A549 (cell line): ENCODE measurements at regions not wholly inside any gene's neighbourhood (a gene's known extent, or its start where the extent isn't known, plus 50 kb on each side); places are given as distances from the start of the nearest gene placed in this dataset.

Experiments
- ATAC-seq, 2 experiments: fragments of 200-7000 bp in 1 of 2; fragments of >200 bp in 1 of 2; cut with Nextera tagmentation in 1 of 2; cut with Tn5 transposase in 1 of 2; 3 replicates each; pipeline versions ENCODE4 v1.8.0 to v1.9.1; 2018 to 2020; ENCODE audit warnings: mild to moderate bottlenecking in 1 of 2, moderate library complexity in 1 of 2
- CTCF ChIA-PET: fragments of 300-600 bp; sonication (Branson Sonifier 250); formaldehyde crosslinking; extraction: SDS; loops from one replicate; lab custom pipeline; 2021; ENCODE audit warnings: antibody characterized with exemption, inconsistent platforms; lab: Yijun Ruan, JAX
- POLR2A ChIA-PET: fragments of 350-600 bp; formaldehyde crosslinking; extraction: SDS; loops from one replicate; lab custom pipeline; 2021; ENCODE audit warnings: antibody characterized with exemption, inconsistent platforms; lab: Yijun Ruan, JAX
- DNase-seq, 2 experiments: peaks; one replicate each; pipeline versions ENCODE4 v3.0.0 to v3.0.0-alpha.2; 2011 to 2016; ENCODE audit warnings: low read depth in 1 of 2, low spot score in 1 of 2
- FAIRE-seq: peaks from 2 replicates; lab custom pipeline; 2011; peaks lifted over from hg19 to GRCh38; lab: Jason Lieb, UNC
- H3K27ac ChIP-seq, 2 experiments: fragments of >200 bp; sonication (Bioruptor Twin); formaldehyde crosslinking; 3 replicates each; pipeline ENCODE4 v1.5.1; 2016 to 2017
- H3K4me1 ChIP-seq: fragments of >200 bp; sonication (Bioruptor Twin); formaldehyde crosslinking; 3 replicates; pipeline ENCODE4 v1.6.1; 2016
- H3K4me2 ChIP-seq: fragments of >200 bp; sonication (Bioruptor Twin); formaldehyde crosslinking; 3 replicates; pipeline ENCODE4 v1.6.1; 2016
- H3K4me3 ChIP-seq: fragments of >200 bp; sonication (Bioruptor Twin); formaldehyde crosslinking; 3 replicates; pipeline ENCODE4 v1.5.1; 2016
- H3K9me3 ChIP-seq: fragments of >200 bp; sonication (Bioruptor Twin); formaldehyde crosslinking; 3 replicates; pipeline ENCODE4 v1.6.1; 2016
- CBX8 ChIP-seq: fragments of 200-600 bp; sonication (generic); IDR thresholded peaks from 2 replicates; pipeline ENCODE4 v1.6.1; 2016
- CEBPB ChIP-seq, 2 experiments: fragments of >200 bp in 1 of 2; sonication (Bioruptor Twin) in 1 of 2; formaldehyde crosslinking in 1 of 2; IDR thresholded peaks; 2 replicates each; pipeline ENCODE4 v1.6.1; 2012 to 2016
- E2F6 ChIP-seq: IDR thresholded peaks from 2 replicates; pipeline ENCODE4 v1.6.1; 2012; ENCODE audit warnings: low read depth, borderline replicate concordance
- EHF ChIP-seq: fragments of 250-450 bp; sonication (Bioruptor Pico); IDR thresholded peaks from 2 replicates; pipeline ENCODE4 v1.5.0; 2020; ENCODE audit warnings: mild to moderate bottlenecking
- EP300 ChIP-seq, 2 experiments: fragments of >200 bp; sonication (Bioruptor Twin); formaldehyde crosslinking; IDR thresholded peaks; 2 replicates in 1 of 2; 3 replicates in 1 of 2; pipeline ENCODE4 v1.6.1; 2016 to 2017
- FOSB ChIP-seq: fragments of 250-450 bp; sonication (Bioruptor Pico); IDR thresholded peaks from 2 replicates; pipeline ENCODE4 v1.5.0; 2020; ENCODE audit warnings: mild to moderate bottlenecking, moderate library complexity
- GATA3 ChIP-seq: IDR thresholded peaks from 2 replicates; pipeline ENCODE4 v1.6.1; 2012; ENCODE audit warnings: borderline replicate concordance
- HDAC2 ChIP-seq: fragments of 200-600 bp; sonication (generic); IDR thresholded peaks from 2 replicates; pipeline ENCODE4 v1.6.1; 2016
- HES2 ChIP-seq: fragments of >200 bp; sonication (Bioruptor Twin); formaldehyde crosslinking; IDR thresholded peaks from 2 replicates; pipeline ENCODE4 v1.6.1; 2016
- HEYL ChIP-seq: fragments of 250-450 bp; sonication (Bioruptor Pico); IDR thresholded peaks from 2 replicates; pipeline ENCODE4 v1.8.0; 2021; ENCODE audit warnings: mild to moderate bottlenecking, moderate library complexity
- HOXB5 ChIP-seq: fragments of 250-450 bp; sonication (Bioruptor Pico); IDR thresholded peaks from 2 replicates; pipeline ENCODE4 v1.5.0; 2020; ENCODE audit warnings: mild to moderate bottlenecking, moderate library complexity
- JUNB ChIP-seq: fragments of >200 bp; sonication (Bioruptor Twin); formaldehyde crosslinking; IDR thresholded peaks from 2 replicates; pipeline ENCODE4 v1.6.1; 2016
- MAFK ChIP-seq: fragments of 450-650 bp; IDR thresholded peaks from 2 replicates; pipeline ENCODE4 v1.6.1; 2014; ENCODE audit not compliant: partially characterized antibody
- NFE2L2 ChIP-seq: fragments of 150-350 bp; conservative IDR thresholded peaks from 2 replicates; pipeline ENCODE4 v1.6.1; 2014; ENCODE audit warnings: low read length
- NPAS2 ChIP-seq: fragments of 250-450 bp; sonication (Bioruptor Pico); IDR thresholded peaks from 2 replicates; pipeline ENCODE4 v1.8.0; 2022; ENCODE audit warnings: mild to moderate bottlenecking, moderate library complexity, borderline replicate concordance
- PHF8 ChIP-seq: fragments of 200-600 bp; sonication (generic); IDR thresholded peaks from 2 replicates; pipeline ENCODE4 v1.6.1; 2016; ENCODE audit warnings: low read depth, mild to moderate bottlenecking, antibody characterized with exemption, moderate library complexity, borderline replicate concordance
- POLR2AphosphoS2 ChIP-seq: conservative IDR thresholded peaks from 2 replicates; pipeline ENCODE4 v1.6.1; 2012; ENCODE audit warnings: low read length, improper control_type of control experiment, inconsistent platforms
- RARB ChIP-seq: fragments of 250-450 bp; sonication (Bioruptor Pico); IDR thresholded peaks from 2 replicates; pipeline ENCODE4 v1.8.0; 2021; ENCODE audit warnings: mild to moderate bottlenecking, moderate library complexity
- RFX5 ChIP-seq: fragments of 450-650 bp; IDR thresholded peaks from 2 replicates; pipeline ENCODE4 v1.7.1; 2014; ENCODE audit warnings: antibody characterized with exemption, mild to moderate bottlenecking, moderate library complexity
- RNF2 ChIP-seq: fragments of 200-600 bp; sonication (generic); IDR thresholded peaks from 2 replicates; pipeline ENCODE4 v1.6.1; 2016; ENCODE audit warnings: low read depth, mild to moderate bottlenecking, antibody characterized with exemption, moderate library complexity, borderline replicate concordance
- SMC3 ChIP-seq: fragments of >200 bp; sonication (Bioruptor Twin); formaldehyde crosslinking; IDR thresholded peaks from 3 replicates; pipeline ENCODE4 v1.6.1; 2018; ENCODE audit warnings: inconsistent platforms
- TP53 ChIP-seq: fragments of 250-450 bp; sonication (Bioruptor Pico); IDR thresholded peaks from 2 replicates; pipeline ENCODE4 v1.5.0; 2021; ENCODE audit warnings: mild to moderate bottlenecking, moderate library complexity
- ZC3H11A ChIP-seq: fragments of 450-650 bp; IDR thresholded peaks from 2 replicates; pipeline ENCODE4 v1.6.1; 2014; ENCODE audit warnings: antibody characterized with exemption, mild to moderate bottlenecking
- ZFP36 ChIP-seq: fragments of 450-650 bp; IDR thresholded peaks from 2 replicates; pipeline ENCODE4 v1.6.1; 2014; ENCODE audit warnings: borderline replicate concordance; ENCODE audit not compliant: partially characterized antibody
- ZNF302 ChIP-seq: fragments of 250-450 bp; sonication (Bioruptor Pico); IDR thresholded peaks from 2 replicates; pipeline ENCODE4 v1.9.0; 2021; ENCODE audit warnings: inconsistent platforms, mild to moderate bottlenecking, moderate library complexity
- ZSCAN20 ChIP-seq: fragments of 250-450 bp; sonication (Bioruptor Pico); IDR thresholded peaks from 2 replicates; pipeline ENCODE4 v1.8.0; 2022; ENCODE audit warnings: mild to moderate bottlenecking, moderate library complexity
- WGBS: methylation state at CpG from one replicate; pipeline ENCODE4 v1.1.6; 2017; ENCODE audit errors: missing lambda C conversion rate; 5-methylcytosine and 5-hydroxymethylcytosine counted together
- TF ChIP-seq, protein P1 (sequence below): fragments of >200 bp; sonication (Bioruptor Twin); formaldehyde crosslinking; IDR thresholded peaks from 3 replicates; pipeline ENCODE4 v1.5.1; 2016
- TF ChIP-seq, protein P2 (sequence below): fragments of 150-350 bp; IDR thresholded peaks from 2 replicates; pipeline ENCODE4 v1.6.1; 2014; ENCODE audit warnings: low read depth, mild to moderate bottlenecking, low read length

- H3K4me3 ChIP-seq = no peak overlapping the region
- DNase-seq (no peak), ATAC-seq (no peak), FAIRE-seq (no peak)
- no peak overlapping the region for H3K4me2 ChIP-seq
- H3K4me1 ChIP-seq = no peaks in the 10 kb centered on the region
- 50% methylated on average over 4 of the region's 4 CpGs for WGBS
- ChIA-PET CTCF (no interaction called here), POLR2A (no interaction called here)
- H3K27ac ChIP-seq = no peak overlapping the region
- no peaks in the 10 kb centered on the region for H3K9me3 ChIP-seq
- TF ChIP-seq ZNF302 (CRISPR knock-in tag) (no peak), TP53 (no peak), HEYL (CRISPR knock-in tag) (no peak), ZFP36 (no peak), ZC3H11A (no peak), RARB (CRISPR knock-in tag) (no peak), CBX8 (no peak), EHF (CRISPR knock-in tag) (no peak), RNF2 (no peak), RFX5 (no peak), CEBPB (IDR thresholded peaks at IDR 0.05) (no peak), POLR2AphosphoS2 (no peak)
- TF ChIP-seq, protein P1, sequence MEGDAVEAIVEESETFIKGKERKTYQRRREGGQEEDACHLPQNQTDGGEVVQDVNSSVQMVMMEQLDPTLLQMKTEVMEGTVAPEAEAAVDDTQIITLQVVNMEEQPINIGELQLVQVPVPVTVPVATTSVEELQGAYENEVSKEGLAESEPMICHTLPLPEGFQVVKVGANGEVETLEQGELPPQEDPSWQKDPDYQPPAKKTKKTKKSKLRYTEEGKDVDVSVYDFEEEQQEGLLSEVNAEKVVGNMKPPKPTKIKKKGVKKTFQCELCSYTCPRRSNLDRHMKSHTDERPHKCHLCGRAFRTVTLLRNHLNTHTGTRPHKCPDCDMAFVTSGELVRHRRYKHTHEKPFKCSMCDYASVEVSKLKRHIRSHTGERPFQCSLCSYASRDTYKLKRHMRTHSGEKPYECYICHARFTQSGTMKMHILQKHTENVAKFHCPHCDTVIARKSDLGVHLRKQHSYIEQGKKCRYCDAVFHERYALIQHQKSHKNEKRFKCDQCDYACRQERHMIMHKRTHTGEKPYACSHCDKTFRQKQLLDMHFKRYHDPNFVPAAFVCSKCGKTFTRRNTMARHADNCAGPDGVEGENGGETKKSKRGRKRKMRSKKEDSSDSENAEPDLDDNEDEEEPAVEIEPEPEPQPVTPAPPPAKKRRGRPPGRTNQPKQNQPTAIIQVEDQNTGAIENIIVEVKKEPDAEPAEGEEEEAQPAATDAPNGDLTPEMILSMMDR = no peak
Measured at GRCh38 chr21:38623552-38623951, 125.3 kb upstream of the ERG start.

DNA sequence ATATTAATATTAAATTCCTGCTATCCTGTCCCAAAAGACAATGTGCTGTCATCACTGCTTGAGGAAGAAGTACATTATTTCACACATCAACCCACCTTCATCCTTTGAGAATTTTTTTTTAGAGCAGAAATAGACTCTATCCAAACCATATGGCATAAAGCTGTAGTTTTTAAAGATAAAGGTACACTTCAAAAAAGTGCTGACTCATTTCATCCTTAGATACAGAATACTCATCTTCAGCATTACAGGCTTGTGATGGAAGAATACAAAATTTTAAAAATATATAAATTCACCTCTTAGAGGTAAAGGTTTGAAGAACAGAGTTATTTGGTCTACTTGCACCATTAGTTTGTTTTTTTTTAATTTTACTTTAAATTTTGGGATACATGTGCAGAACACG lies 126.7 kb upstream of the ERG start:
- CTCF ChIA-PET = no interaction called here
- Histone ChIP-seq H3K4me2 (no peak overlapping the region), H3K4me1 (no peaks in the 10 kb centered on the region), H3K27ac (no peak overlapping the region)
- no peak for ATAC-seq
- TF ChIP-seq MAFK = peak; percentile 70
- TF ChIP-seq NFE2L2 = 0 out of 2 replicates have a peak, but pooled peaks have one; percentile 34
- no peak for TF ChIP-seq JUNB
- TF ChIP-seq, all 56 proteins: peak for 2
- WGBS = 100% methylated on average over 1 of the region's 1 CpG
- DNase-seq = no peak
- Histone ChIP-seq H3K9me3 (no peaks in the 10 kb centered on the region), H3K4me3 (no peak overlapping the region)
- FAIRE-seq = no peak
- POLR2A ChIA-PET = no interaction called here

DNA sequence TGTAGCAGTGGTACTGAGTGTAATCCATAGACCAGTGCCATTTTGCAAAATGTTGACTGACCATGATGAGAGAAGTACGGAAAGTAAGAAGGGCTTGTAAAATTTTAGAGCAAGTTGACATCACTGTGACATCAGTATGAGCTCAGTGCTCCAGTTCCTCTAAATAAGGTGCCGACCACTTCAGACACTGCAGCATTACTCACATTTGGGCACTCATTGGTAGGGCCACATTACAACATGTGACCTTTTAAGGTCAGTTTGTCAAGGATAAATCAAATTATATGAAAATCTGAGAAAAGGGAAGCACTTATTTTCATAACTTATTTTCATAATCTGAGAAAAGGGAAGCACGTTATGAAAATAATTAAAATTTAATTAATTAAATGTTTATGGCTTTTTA lies 128.0 kb upstream of the ERG start:
- Histone ChIP-seq H3K27ac (no peak overlapping the region), H3K4me1 (no peaks in the 10 kb centered on the region), H3K9me3 (no peaks in the 10 kb centered on the region), H3K4me3 (no peak overlapping the region), H3K4me2 (no peak overlapping the region)
- WGBS = 80% methylated on average over 3 of the region's 3 CpGs
- ATAC-seq (no peak), FAIRE-seq (no peak), DNase-seq (no peak)
- POLR2A ChIA-PET = no interaction called here
- TF ChIP-seq HES2 (no peak), RNF2 (no peak), HOXB5 (CRISPR knock-in tag) (no peak), SMC3 (no peak), EP300 (IDR thresholded peaks at IDR 0.05) (no peak), GATA3 (no peak)
- CTCF ChIA-PET = interaction anchor here (0.6 to 0.7 kb wide), 2 partner anchors 18 to 81 kb away, joined by 3 read pairs; no protein-coding TSS in a partner anchor

DNA sequence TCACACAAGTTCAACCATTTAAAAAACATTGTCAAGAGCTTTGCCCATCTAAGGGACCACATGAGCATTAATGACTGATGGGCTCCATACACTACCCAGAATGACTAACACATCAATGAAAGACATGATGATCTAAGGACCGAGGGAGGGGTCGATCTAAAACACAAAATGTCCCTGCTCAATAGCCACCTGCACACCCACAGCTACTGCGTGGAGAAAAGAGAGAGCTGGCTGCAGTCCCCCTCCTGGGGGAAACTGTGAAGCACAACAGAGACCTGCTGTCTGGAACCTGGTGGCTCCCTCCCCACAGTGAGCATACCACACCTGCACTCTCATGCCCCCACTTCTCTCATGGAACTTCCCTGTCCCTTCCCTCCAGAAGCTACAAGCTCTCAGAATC lies 130.1 kb upstream of the ERG start:
- TF ChIP-seq HEYL (CRISPR knock-in tag) (no peak), PHF8 (no peak), E2F6 (no peak), GATA3 (no peak), ZSCAN20 (CRISPR knock-in tag) (no peak), ZC3H11A (no peak), FOSB (CRISPR knock-in tag) (no peak), NPAS2 (CRISPR knock-in tag) (no peak), HDAC2 (no peak), CBX8 (no peak), RARB (CRISPR knock-in tag) (no peak), ZNF302 (CRISPR knock-in tag) (no peak), MAFK (no peak)
- TF ChIP-seq, protein P2, sequence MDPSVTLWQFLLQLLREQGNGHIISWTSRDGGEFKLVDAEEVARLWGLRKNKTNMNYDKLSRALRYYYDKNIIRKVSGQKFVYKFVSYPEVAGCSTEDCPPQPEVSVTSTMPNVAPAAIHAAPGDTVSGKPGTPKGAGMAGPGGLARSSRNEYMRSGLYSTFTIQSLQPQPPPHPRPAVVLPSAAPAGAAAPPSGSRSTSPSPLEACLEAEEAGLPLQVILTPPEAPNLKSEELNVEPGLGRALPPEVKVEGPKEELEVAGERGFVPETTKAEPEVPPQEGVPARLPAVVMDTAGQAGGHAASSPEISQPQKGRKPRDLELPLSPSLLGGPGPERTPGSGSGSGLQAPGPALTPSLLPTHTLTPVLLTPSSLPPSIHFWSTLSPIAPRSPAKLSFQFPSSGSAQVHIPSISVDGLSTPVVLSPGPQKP = no peak
- TF ChIP-seq, all 56 proteins: peak for 0
- no peak overlapping the region for H3K4me3 ChIP-seq
- ATAC-seq (0 out of 6 replicates have a peak, but pooled peaks of 1 of the 2 experiments have one; percentile 43), DNase-seq (no peak), FAIRE-seq (no peak)
- H3K27ac ChIP-seq = no peak overlapping the region
- CTCF ChIA-PET = no interaction called here
- no peaks in the 10 kb centered on the region for H3K9me3 ChIP-seq
- H3K4me2 ChIP-seq = no peak overlapping the region
- POLR2A ChIA-PET = no interaction called here
- 9% methylated on average over 3 of the region's 3 CpGs for WGBS
- H3K4me1 ChIP-seq = no peaks in the 10 kb centered on the region
